Vagina (tissue), 2 donors: ENCODE measurements at regions not wholly inside any gene's neighbourhood (a gene's known extent, or its start where the extent isn't known, plus 50 kb on each side); places are given as distances from the start of the nearest gene placed in this dataset.

Experiments
- CTCF ChIP-seq, 3 experiments: fragments of 450-650 bp in 2 of 3; fragments of 200-600 bp in 1 of 3; sonication (generic) in 1 of 3; IDR thresholded peaks; one replicate each; pipeline ENCODE4 v1.5.1; 2017 to 2019; ENCODE audit warnings: antibody characterized with exemption in 3 of 3, mild to moderate bottlenecking in 2 of 3, moderate library complexity in 2 of 3
- POLR2AphosphoS5 ChIP-seq, 2 donors: sonication (generic); formaldehyde crosslinking; IDR thresholded peaks; one replicate each; pipeline ENCODE4 v1.9.0; 2017; ENCODE audit warnings: antibody characterized with exemption in 2 of 2, mild to moderate bottlenecking in 2 of 2, low read depth in 1 of 2; ENCODE audit not compliant: insufficient read depth in 1 of 2

GRCh38 chr10:4215485-4215884, 430.5 kb upstream of the KLF6 start:
- TF ChIP-seq POLR2AphosphoS5 (IDR thresholded peaks at IDR 0.05; ENCODE audit: insufficient read depth in 1 of 2, low read depth in 1 of 2) (no peak), CTCF (IDR thresholded peaks at IDR 0.05) (no peak)
